IPS-18a (cell line): ENCODE measurements at regions not wholly inside any gene's neighbourhood (a gene's known extent, or its start where the extent isn't known, plus 50 kb on each side); places are given as distances from the start of the nearest gene placed in this dataset.
A peak's percentile ranks its signal among the peaks of the same experiment; 100 is the strongest.

Experiments
- H3K27ac ChIP-seq: one replicate; pipeline ENCODE4 v1.5.1; 2013; ENCODE audit warnings: low read length
- H3K27me3 ChIP-seq: one replicate; pipeline ENCODE4 v1.6.1; 2013; ENCODE audit warnings: mild to moderate bottlenecking, low read length; ENCODE audit not compliant: control insufficient read depth, insufficient read depth
- H3K36me3 ChIP-seq: one replicate; pipeline ENCODE4 v1.6.1; 2013; ENCODE audit warnings: low read depth, low read length; ENCODE audit not compliant: control insufficient read depth
- H3K4me1 ChIP-seq: one replicate; pipeline ENCODE4 v1.6.1; 2013; ENCODE audit warnings: low read depth, low read length; ENCODE audit not compliant: control insufficient read depth
- H3K4me3 ChIP-seq: one replicate; pipeline ENCODE4 v1.5.1; 2013; ENCODE audit warnings: low read length
- H3K9ac ChIP-seq: one replicate; pipeline ENCODE4 v1.6.1; 2013; ENCODE audit warnings: mild to moderate bottlenecking, low read length, moderate library complexity
- H3K9me3 ChIP-seq: one replicate; pipeline ENCODE4 v1.6.1; 2013; ENCODE audit warnings: low read depth, low read length; ENCODE audit not compliant: control insufficient read depth

DNA sequence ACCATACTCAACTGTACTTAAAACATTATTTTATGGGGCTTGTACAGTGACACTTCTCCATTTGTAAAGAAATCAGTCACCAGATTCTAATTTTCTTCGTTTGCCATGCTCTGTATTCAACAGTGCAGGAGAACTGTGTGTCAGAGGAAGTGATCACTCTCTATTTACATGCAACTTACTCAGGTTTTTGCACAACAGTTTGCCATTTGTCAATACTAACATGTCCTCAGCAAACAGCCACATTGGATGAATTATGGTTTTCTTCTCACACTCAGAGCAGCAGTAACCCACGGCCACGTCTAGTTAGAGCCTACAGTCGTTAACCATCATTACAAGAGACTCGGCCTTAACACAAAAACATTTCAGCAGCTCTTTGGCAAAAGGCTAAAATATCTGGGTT, 69.2 kb upstream of the SP4 start:
- H3K9me3 ChIP-seq = no peaks in the 10 kb centered on the region
- H3K4me1 ChIP-seq = no peaks in the 10 kb centered on the region
- no peak overlapping the region for H3K9ac ChIP-seq
- no peak overlapping the region for H3K27ac ChIP-seq
- H3K27me3 ChIP-seq = no peaks in the 10 kb centered on the region
- H3K36me3 ChIP-seq = no peaks in the 10 kb centered on the region
- no peak overlapping the region for H3K4me3 ChIP-seq

DNA sequence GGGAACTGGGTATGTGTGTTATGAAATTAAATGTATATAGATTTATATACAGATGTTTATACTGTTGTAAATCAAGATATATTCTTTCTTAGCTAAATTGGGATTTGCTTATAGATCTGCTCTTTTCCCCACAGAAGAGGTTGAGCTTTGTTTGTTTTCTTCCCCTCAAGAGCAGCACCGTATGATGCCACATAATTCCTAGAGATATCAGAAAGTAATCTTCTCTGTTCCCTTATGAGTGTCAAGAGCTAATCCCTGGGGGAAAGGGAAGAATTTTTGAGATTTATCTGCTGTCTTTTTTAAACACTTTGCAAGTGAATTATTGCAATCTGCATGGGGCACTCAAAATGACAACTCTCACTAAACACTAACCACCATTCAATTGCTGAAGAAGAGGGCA, 68.7 kb upstream of the SP4 start:
- Histone ChIP-seq H3K4me1 (no peaks in the 10 kb centered on the region), H3K4me3 (no peak overlapping the region), H3K27me3 (no peaks in the 10 kb centered on the region), H3K36me3 (no peaks in the 10 kb centered on the region), H3K9me3 (no peaks in the 10 kb centered on the region), H3K27ac (no peak overlapping the region), H3K9ac (no peak overlapping the region)

DNA sequence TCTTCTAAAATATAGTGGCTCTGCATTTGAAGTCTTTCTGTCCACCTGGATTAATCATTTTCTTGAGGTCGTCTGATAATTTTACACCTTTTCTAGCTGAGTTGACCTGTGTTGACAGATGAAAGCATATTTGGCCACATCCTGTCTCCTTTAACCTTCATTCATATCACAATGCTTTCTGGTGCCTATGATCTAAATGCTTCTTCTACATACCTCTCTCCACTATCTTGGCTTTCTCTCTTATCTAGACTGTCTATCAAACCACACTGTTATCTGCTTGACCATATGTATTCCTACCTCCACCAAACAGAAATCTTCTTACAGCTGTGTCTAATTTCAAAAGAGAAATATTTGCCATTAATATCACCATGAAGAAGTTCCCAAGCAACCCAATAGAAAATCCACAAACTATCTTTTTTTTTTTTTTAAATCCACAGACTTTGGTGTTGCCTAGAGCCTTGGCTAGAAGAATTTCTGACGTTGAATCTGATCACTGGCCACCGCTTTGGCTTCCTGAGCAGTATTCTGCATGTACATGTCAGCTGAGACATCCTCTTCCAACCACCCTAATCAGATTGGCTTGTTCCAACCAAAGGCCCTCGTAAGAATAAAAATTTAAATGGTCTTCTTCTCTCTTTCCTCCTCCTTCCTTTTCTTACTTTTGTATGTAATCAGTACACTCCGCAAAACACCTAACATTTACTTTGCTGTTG, 66.3 kb upstream of the SP4 start:
- no peaks in the 10 kb centered on the region for H3K27me3 ChIP-seq
- H3K27ac ChIP-seq = no peak overlapping the region
- H3K4me1 ChIP-seq = no peaks in the 10 kb centered on the region
- H3K9ac ChIP-seq = no peak overlapping the region
- H3K36me3 ChIP-seq = no peaks in the 10 kb centered on the region
- no peaks in the 10 kb centered on the region for H3K9me3 ChIP-seq
- no peak overlapping the region for H3K4me3 ChIP-seq

DNA sequence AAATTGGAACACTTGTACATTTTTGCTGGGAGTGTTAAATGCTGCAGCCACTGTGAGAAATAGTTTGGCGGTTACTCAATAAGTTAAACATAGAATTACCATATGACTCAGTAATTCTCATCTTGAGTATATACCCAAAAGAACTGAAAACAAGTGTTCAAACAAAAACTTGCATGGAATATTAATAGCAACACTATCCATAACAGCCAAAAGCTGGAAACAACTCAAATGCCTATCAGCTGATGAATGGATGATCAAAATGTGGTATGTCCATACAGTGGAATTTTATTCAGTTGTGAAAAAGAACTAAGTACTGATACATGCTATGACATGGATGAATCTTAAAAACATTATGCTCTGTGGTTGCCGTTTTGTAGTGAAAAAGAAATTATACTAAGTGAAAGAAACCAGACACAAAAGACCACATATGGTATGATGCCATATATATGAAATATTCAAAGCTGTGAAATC, 63.0 kb upstream of the SP4 start:
- H3K9ac ChIP-seq = no peak overlapping the region
- H3K9me3 ChIP-seq = no peaks in the 10 kb centered on the region
- no peaks in the 10 kb centered on the region for H3K27me3 ChIP-seq
- H3K27ac ChIP-seq = no peak overlapping the region
- H3K4me1 ChIP-seq = no peaks in the 10 kb centered on the region
- H3K4me3 ChIP-seq = no peak overlapping the region
- no peaks in the 10 kb centered on the region for H3K36me3 ChIP-seq

DNA sequence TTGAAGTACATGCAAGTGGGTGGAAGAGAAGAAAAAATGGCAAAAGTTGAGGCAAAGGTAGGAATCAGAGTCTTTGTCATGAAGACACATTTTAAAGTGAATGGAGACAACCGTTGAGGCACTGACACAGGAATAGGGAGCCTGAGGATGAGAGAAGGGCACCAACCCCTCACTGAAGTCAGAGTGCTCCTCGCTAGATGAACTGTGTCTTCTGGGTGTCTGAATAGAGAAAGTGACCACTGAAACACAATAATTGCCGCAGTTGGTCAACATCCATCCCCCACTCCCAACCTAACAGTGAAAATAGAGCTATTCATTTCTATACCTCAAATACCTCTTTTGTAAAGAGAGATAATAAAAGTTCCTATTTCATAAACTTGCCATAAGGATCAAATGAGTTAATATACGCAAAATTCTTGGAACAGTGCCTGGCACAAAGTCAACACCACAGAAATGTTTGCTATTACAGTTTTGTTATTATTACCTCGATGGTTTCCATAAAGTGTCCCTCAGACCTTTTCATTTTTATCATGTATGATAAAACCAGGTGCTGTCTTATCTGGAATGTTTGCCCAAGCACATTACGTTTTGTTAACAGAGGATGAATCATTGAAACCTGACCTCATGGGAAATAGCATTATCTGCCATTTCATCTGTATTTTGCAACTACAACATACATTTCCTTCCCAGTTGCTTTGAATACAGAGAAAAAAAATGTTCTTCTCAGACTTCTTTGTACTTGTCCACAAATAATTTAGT, 61.8 kb upstream of the SP4 start:
- no peaks in the 10 kb centered on the region for H3K9me3 ChIP-seq
- H3K27ac ChIP-seq = no peak overlapping the region
- no peaks in the 10 kb centered on the region for H3K27me3 ChIP-seq
- no peaks in the 10 kb centered on the region for H3K36me3 ChIP-seq
- H3K4me3 ChIP-seq = no peak overlapping the region
- peaks cover 7% of the 10 kb centered on the region for H3K4me1 ChIP-seq
- no peak overlapping the region for H3K9ac ChIP-seq

DNA sequence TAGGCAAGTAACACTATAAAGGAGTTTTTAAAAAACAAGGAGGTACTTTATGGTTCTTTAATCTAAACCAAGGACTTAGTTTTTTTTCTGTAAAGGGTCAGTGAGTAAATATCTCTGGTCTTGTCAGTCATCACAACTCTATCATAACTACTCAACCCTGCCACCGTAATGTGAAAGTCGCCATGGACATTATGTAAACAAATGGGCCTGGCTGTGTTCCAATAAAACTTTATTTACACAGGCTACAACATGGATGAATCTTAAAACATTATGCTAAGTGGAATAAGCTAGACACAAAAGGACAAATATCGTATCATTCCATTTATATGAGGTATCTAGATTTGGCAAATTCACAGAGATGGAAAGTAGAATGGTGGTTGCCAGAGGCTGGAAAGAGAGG, 60.8 kb upstream of the SP4 start:
- no peaks in the 10 kb centered on the region for H3K36me3 ChIP-seq
- H3K9me3 ChIP-seq = no peaks in the 10 kb centered on the region
- H3K27ac ChIP-seq = no peak overlapping the region
- peaks cover 14% of the 10 kb centered on the region for H3K4me1 ChIP-seq
- H3K27me3 ChIP-seq = no peaks in the 10 kb centered on the region
- no peak overlapping the region for H3K4me3 ChIP-seq
- no peak overlapping the region for H3K9ac ChIP-seq

DNA sequence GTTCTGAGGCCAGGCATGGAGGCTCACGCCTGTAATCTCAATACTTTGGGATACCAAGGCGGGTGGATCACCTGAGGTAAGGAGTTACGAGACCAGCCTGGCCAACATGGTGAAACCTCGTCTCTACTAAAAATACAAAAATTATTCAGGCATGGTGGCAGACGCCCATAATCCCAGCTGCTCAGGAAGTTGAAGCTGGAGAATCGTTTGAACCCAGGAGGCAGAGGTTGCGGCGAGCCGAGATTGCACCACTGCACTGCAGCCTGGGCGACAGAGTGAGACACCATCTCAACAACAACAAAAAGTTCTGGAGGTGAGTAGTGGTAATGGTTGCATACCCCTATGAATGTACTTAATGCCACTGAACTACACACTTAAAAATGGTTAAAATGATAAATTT, 60.3 kb upstream of the SP4 start:
- H3K4me3 ChIP-seq = no peak overlapping the region
- no peaks in the 10 kb centered on the region for H3K27me3 ChIP-seq
- no peak overlapping the region for H3K27ac ChIP-seq
- no peaks in the 10 kb centered on the region for H3K9me3 ChIP-seq
- H3K9ac ChIP-seq = no peak overlapping the region
- peaks cover 14% of the 10 kb centered on the region for H3K4me1 ChIP-seq
- H3K36me3 ChIP-seq = no peaks in the 10 kb centered on the region

DNA sequence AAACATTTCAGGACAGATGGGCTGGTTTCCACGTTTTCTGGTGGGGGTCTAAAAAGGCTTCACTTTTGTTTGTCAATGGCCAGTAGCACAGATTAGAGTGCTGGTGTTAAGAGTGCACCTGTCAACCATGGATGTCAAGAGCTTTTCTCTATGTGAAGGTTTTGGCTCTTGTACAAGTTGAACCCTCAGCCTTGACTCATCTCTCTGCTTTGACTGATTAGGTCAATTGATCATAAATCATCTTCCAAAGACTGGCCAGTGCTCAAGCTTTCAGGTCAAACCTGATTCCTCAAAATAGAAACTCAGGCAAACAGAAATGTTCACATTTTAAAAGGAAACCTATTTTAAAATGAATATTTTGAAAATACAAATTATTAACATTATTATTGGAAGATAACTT, 59.6 kb upstream of the SP4 start:
- H3K36me3 ChIP-seq = no peaks in the 10 kb centered on the region
- no peak overlapping the region for H3K9ac ChIP-seq
- no peaks in the 10 kb centered on the region for H3K27me3 ChIP-seq
- H3K4me3 ChIP-seq = no peak overlapping the region
- H3K4me1 ChIP-seq = peaks cover 14% of the 10 kb centered on the region
- no peaks in the 10 kb centered on the region for H3K9me3 ChIP-seq
- H3K27ac ChIP-seq = no peak overlapping the region

DNA sequence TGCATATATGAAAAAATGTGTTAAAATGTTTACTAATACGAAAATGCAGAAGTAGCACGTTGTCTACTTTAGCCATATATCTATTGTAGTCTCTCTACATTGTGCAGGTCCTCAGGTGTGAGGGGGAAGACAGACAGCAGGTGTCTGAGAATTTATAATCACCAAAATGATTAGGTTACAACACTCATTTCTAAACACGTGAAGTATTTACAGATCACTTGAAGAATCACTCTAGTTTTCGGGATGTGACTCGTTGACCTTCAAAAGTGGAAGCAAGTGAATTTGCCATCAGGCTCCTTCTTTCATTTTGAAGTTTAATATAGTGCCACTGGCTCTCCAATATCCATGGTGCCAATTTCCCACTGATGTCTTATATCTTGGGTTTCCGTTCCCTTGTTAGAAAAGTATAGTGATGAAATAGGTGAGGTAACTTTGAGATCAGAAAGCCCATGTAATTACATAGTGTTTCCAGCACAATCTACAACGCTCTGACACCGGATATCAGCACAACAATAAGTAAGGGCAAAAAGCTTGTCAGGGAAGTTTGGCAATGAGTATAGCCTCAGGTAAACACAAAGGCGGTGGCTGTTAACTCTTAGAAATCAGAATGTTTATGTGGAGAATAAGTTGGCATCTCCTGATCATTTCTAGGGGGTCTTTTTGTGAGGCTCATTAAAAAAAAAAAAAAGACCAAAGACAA, 57.5 kb upstream of the SP4 start:
- H3K9ac ChIP-seq = no peak overlapping the region
- no peak overlapping the region for H3K4me3 ChIP-seq
- H3K36me3 ChIP-seq = no peaks in the 10 kb centered on the region
- peaks cover 14% of the 10 kb centered on the region for H3K4me1 ChIP-seq
- no peaks in the 10 kb centered on the region for H3K9me3 ChIP-seq
- no peaks in the 10 kb centered on the region for H3K27me3 ChIP-seq
- no peak overlapping the region for H3K27ac ChIP-seq

DNA sequence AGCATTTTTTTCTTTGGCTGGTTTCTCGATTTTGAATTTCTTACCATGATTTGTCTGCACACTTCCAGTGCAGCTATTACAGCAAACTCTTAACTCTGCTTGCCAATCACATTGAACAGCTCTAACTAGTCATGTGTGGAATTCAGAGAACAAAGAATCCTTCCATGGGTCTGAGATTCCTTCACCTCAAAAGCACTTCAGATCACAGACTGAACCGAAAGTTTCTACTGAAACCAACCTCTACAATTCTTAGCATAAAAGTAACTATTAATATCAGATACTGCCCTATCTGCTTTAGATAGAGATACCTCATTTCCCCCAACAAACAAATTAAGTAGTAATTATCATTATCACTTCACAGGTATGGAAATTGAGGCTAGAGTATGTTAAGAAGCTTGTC, 56.5 kb upstream of the SP4 start:
- peak overlapping the region; percentile 39 for H3K27ac ChIP-seq
- no peaks in the 10 kb centered on the region for H3K36me3 ChIP-seq
- H3K9me3 ChIP-seq = peaks cover under 1% of the 10 kb centered on the region
- peaks cover 14% of the 10 kb centered on the region for H3K4me1 ChIP-seq
- no peak overlapping the region for H3K9ac ChIP-seq
- H3K4me3 ChIP-seq = no peak overlapping the region
- no peaks in the 10 kb centered on the region for H3K27me3 ChIP-seq

DNA sequence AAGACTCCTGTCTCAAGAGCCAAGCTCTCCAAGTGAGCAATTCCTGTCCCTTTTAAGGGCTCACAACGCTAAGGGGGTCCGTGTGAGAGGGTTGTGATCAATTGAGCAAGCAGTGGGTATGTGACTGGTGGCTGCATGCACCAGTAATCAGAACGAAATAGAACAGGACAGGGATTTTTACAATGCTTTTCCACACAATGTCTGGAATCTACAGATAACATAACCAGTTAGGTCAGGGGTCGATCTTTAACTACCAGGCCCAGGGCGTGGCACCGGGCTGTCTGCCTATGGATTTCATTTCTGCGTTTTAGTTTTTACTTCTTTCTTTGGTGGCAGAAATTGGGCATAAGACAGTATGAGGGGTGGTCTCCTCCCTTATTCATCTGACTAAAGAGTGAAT, 54.9 kb upstream of the SP4 start:
- Histone ChIP-seq H3K4me3 (no peak overlapping the region), H3K36me3 (no peaks in the 10 kb centered on the region)

More for the DNA sequence above, 54.9 kb upstream of the SP4 start:
- Histone ChIP-seq H3K27me3 (no peaks in the 10 kb centered on the region), H3K27ac (no peak overlapping the region), H3K9ac (no peak overlapping the region), H3K4me1 (peaks cover 14% of the 10 kb centered on the region), H3K9me3 (peaks cover 12% of the 10 kb centered on the region)
